ENCODE measurements at regions not wholly inside any gene's neighbourhood (a gene's known extent, or its start where the extent isn't known, plus 50 kb on each side); places are given as distances from the start of the nearest gene placed in this dataset.

GRCh38 chr14:26761532-26761931 is 163.7 kb upstream of the NOVA1 start:
- H3K9me3 Mint-ChIP-seq (ENCODE audit: unreplicated experiment) = no peaks in the 10 kb centered on the region
- Histone ChIP-seq H3K27me3 (replicated peaks; ENCODE audit: control insufficient read depth, insufficient read depth, low read length) (no peaks in the 10 kb centered on the region), H3K36me3 (ENCODE audit: control insufficient read depth, insufficient read depth, low read length) (no peaks in the 10 kb centered on the region), H3K9me3 (no peaks in the 10 kb centered on the region), H3K4me1 (no peaks in the 10 kb centered on the region), H3K4me3 (ENCODE audit: low read depth, low read length) (no peak overlapping the region)
- intact Hi-C loops (cut with micrococcal nuclease; ENCODE audit: unreplicated experiment) = no loop called here
- no peak for DNase-seq
- no peak for TF ChIP-seq CTCF (IDR thresholded peaks at IDR 0.05; ENCODE audit: insufficient read depth in 1 of 2, low read depth in 1 of 2, low read length in 1 of 2, severe bottlenecking in 1 of 2, unreplicated experiment in 1 of 2)
- ChIA-PET CTCF (no interaction called here), POLR2A (no interaction called here)
- H3K27me3 Mint-ChIP-seq (ENCODE audit: insufficient read depth, unreplicated experiment) = peaks cover 3% of the 10 kb centered on the region
- H3K36me3 Mint-ChIP-seq (ENCODE audit: insufficient read depth, unreplicated experiment) = no peaks in the 10 kb centered on the region
- no peak overlapping the region for H3K27ac Mint-ChIP-seq (ENCODE audit: unreplicated experiment)
- no peak overlapping the region for H3K4me3 Mint-ChIP-seq (ENCODE audit: unreplicated experiment)
- peaks cover 6% of the 10 kb centered on the region for H3K4me1 Mint-ChIP-seq (ENCODE audit: low read depth, unreplicated experiment)
- BruUV-seq (replicated peaks) = no TSS peak

- Mint-ChIP-seq H3K27ac (ENCODE audit: unreplicated experiment) (no peak overlapping the region), H3K9me3 (ENCODE audit: unreplicated experiment) (no peaks in the 10 kb centered on the region), H3K36me3 (ENCODE audit: insufficient read depth, unreplicated experiment) (no peaks in the 10 kb centered on the region), H3K4me1 (ENCODE audit: low read depth, unreplicated experiment) (peaks cover 6% of the 10 kb centered on the region), H3K27me3 (ENCODE audit: insufficient read depth, unreplicated experiment) (no peaks in the 10 kb centered on the region), H3K4me3 (ENCODE audit: unreplicated experiment) (no peak overlapping the region)
- H3K36me3 ChIP-seq (ENCODE audit: control insufficient read depth, insufficient read depth, low read length) = no peaks in the 10 kb centered on the region
- H3K27me3 ChIP-seq (replicated peaks; ENCODE audit: control insufficient read depth, insufficient read depth, low read length) = no peaks in the 10 kb centered on the region
- no TSS peak for BruUV-seq (replicated peaks)
- H3K4me1 ChIP-seq = no peaks in the 10 kb centered on the region
- ChIA-PET CTCF (no interaction called here), POLR2A (no interaction called here)
- DNase-seq = no peak
- H3K4me3 ChIP-seq (ENCODE audit: low read depth, low read length) = no peak overlapping the region
- H3K9me3 ChIP-seq = no peaks in the 10 kb centered on the region
- intact Hi-C loops (cut with micrococcal nuclease; ENCODE audit: unreplicated experiment) = no loop called here
- no peak for TF ChIP-seq CTCF (IDR thresholded peaks at IDR 0.05; ENCODE audit: insufficient read depth in 1 of 2, low read depth in 1 of 2, low read length in 1 of 2, severe bottlenecking in 1 of 2, unreplicated experiment in 1 of 2)
Measured at GRCh38 chr14:26765301-26765700, 167.5 kb upstream of the NOVA1 start.

- Mint-ChIP-seq H3K27ac (ENCODE audit: unreplicated experiment) (no peak overlapping the region), H3K4me1 (ENCODE audit: low read depth, unreplicated experiment) (peaks cover 6% of the 10 kb centered on the region), H3K27me3 (ENCODE audit: insufficient read depth, unreplicated experiment) (no peaks in the 10 kb centered on the region), H3K4me3 (ENCODE audit: unreplicated experiment) (no peak overlapping the region), H3K36me3 (ENCODE audit: insufficient read depth, unreplicated experiment) (no peaks in the 10 kb centered on the region), H3K9me3 (ENCODE audit: unreplicated experiment) (no peaks in the 10 kb centered on the region)
- TF ChIP-seq CTCF (IDR thresholded peaks at IDR 0.05; ENCODE audit: insufficient read depth in 1 of 2, low read depth in 1 of 2, low read length in 1 of 2, severe bottlenecking in 1 of 2, unreplicated experiment in 1 of 2) = no peak
- intact Hi-C loops (cut with micrococcal nuclease; ENCODE audit: unreplicated experiment) = no loop called here
- no peaks in the 10 kb centered on the region for H3K4me1 ChIP-seq
- ChIA-PET CTCF (no interaction called here), POLR2A (no interaction called here)
- no peaks in the 10 kb centered on the region for H3K27me3 ChIP-seq (replicated peaks; ENCODE audit: control insufficient read depth, insufficient read depth, low read length)
- no TSS peak for BruUV-seq (replicated peaks)
- DNase-seq = no peak
- H3K9me3 ChIP-seq = no peaks in the 10 kb centered on the region
- H3K36me3 ChIP-seq (ENCODE audit: control insufficient read depth, insufficient read depth, low read length) = no peaks in the 10 kb centered on the region
- no peak overlapping the region for H3K4me3 ChIP-seq (ENCODE audit: low read depth, low read length)
Measured at GRCh38 chr14:26765768-26766520, 168.1 kb upstream of the NOVA1 start.

Measured in Caco-2 (cell line).